ENCODE measurements at regions not wholly inside any gene's neighbourhood (a gene's known extent, or its start where the extent isn't known, plus 50 kb on each side); places are given as distances from the start of the nearest gene placed in this dataset.

GRCh38 chr16:54996186-54996585, 65.5 kb downstream of the IRX5 start:
- ChIA-PET CTCF (no interaction called here), POLR2A (no interaction called here)
- no peak for DNase-seq (ENCODE audit: extremely low spot score)
- TF ChIP-seq CTCF (IDR thresholded peaks at IDR 0.05; ENCODE audit: control extremely low read depth, extremely low read depth, low read depth, missing control alignments), result no peak

GRCh38 chr16:54998834-54999233, 68.2 kb downstream of the IRX5 start:
- no peak for DNase-seq (ENCODE audit: extremely low spot score)
- ChIA-PET CTCF (no interaction called here), POLR2A (no interaction called here)
- no peak for TF ChIP-seq CTCF (IDR thresholded peaks at IDR 0.05; ENCODE audit: control extremely low read depth, extremely low read depth, low read depth, missing control alignments)

GRCh38 chr16:54999481-54999880, 68.8 kb downstream of the IRX5 start:
- DNase-seq (ENCODE audit: extremely low spot score), result no peak
- CTCF ChIA-PET, result no interaction called here
- POLR2A ChIA-PET, result no interaction called here
- no peak for TF ChIP-seq CTCF (IDR thresholded peaks at IDR 0.05; ENCODE audit: control extremely low read depth, extremely low read depth, low read depth, missing control alignments)

- TF ChIP-seq CTCF (IDR thresholded peaks at IDR 0.05; ENCODE audit: control extremely low read depth, extremely low read depth, low read depth, missing control alignments), result no peak
- ChIA-PET CTCF (no interaction called here), POLR2A (no interaction called here)
- no peak for DNase-seq (ENCODE audit: extremely low spot score)
Observed at GRCh38 chr16:55000595-55000994, 69.9 kb downstream of the IRX5 start.

- ChIA-PET CTCF (interaction anchor here (1.1 to 1.6 kb wide), 2 partner anchors 15 to 34 kb away, joined by 4 to 6 read pairs; no protein-coding TSS in a partner anchor), POLR2A (no interaction called here)
- TF ChIP-seq CTCF (IDR thresholded peaks at IDR 0.05; ENCODE audit: control extremely low read depth, extremely low read depth, low read depth, missing control alignments), result no peak
- DNase-seq (ENCODE audit: extremely low spot score), result no peak
Observed at GRCh38 chr16:55001931-55002330, 71.3 kb downstream of the IRX5 start.

GRCh38 chr16:55002419-55002818, 71.8 kb downstream of the IRX5 start:
- no peak for DNase-seq (ENCODE audit: extremely low spot score)
- POLR2A ChIA-PET, result no interaction called here
- no peak for TF ChIP-seq CTCF (IDR thresholded peaks at IDR 0.05; ENCODE audit: control extremely low read depth, extremely low read depth, low read depth, missing control alignments)
- CTCF ChIA-PET, result interaction anchor here (1.1 to 1.6 kb wide), 2 partner anchors 15 to 33 kb away, joined by 4 to 6 read pairs; no protein-coding TSS in a partner anchor

GRCh38 chr16:55003306-55003705, 72.6 kb downstream of the IRX5 start:
- DNase-seq (ENCODE audit: extremely low spot score), result no peak
- POLR2A ChIA-PET, result no interaction called here
- no peak for TF ChIP-seq CTCF (IDR thresholded peaks at IDR 0.05; ENCODE audit: control extremely low read depth, extremely low read depth, low read depth, missing control alignments)

More at GRCh38 chr16:55003306-55003705, 72.6 kb downstream of the IRX5 start:
- CTCF ChIA-PET, result no interaction called here
